Endothelial cell of umbilical vein (primary cell): ENCODE measurements at regions not wholly inside any gene's neighbourhood (a gene's known extent, or its start where the extent isn't known, plus 50 kb on each side); places are given as distances from the start of the nearest gene placed in this dataset.

Source experiments
- BruUV-seq: library from RNA; stranded (reverse); fragments of 400-500 nt; replicated peaks from 2 replicates; lab custom pipeline; 2021; lab: Mats Ljungman, UMichigan
- CTCF ChIA-PET: fragments of 300-600, 350-600 bp; sonication (Branson Sonifier 250); formaldehyde crosslinking; loops from one replicate; lab custom pipeline; 2021; ENCODE audit warnings: antibody characterized with exemption, inconsistent platforms; lab: Charles Lee
- POLR2A ChIA-PET: fragments of 300-600, 350-600 bp; sonication (Branson Sonifier 250); formaldehyde crosslinking; loops from one replicate; lab custom pipeline; 2021; ENCODE audit warnings: antibody characterized with exemption, inconsistent platforms; lab: Charles Lee
- DNase-seq: peaks from one replicate; pipeline ENCODE4 v3.0.0-alpha.2; 2011; ENCODE audit warnings: low read depth, low spot score
- FAIRE-seq: peaks from 2 replicates; lab custom pipeline; 2011; peaks lifted over from hg19 to GRCh38; lab: Jason Lieb, UNC
- H2AFZ ChIP-seq: 2 replicates; pipeline ENCODE4 v1.6.0; 2012; ENCODE audit warnings: low read depth, low read length, control low read depth, inconsistent platforms
- H3K27ac ChIP-seq: 2 replicates; pipeline ENCODE4 v1.5.1; 2011; ENCODE audit warnings: low read depth, mild to moderate bottlenecking, control low read depth, low read length, moderate library complexity; ENCODE audit not compliant: insufficient read depth
- H3K27me3 ChIP-seq, 2 experiments: 2 replicates each; pipeline versions ENCODE4 v1.6.0 to v1.6.1; 2011; ENCODE audit warnings: low read length in 2 of 2, mixed read lengths in 1 of 2; ENCODE audit not compliant: control insufficient read depth in 2 of 2, insufficient read depth in 2 of 2
- H3K36me3 ChIP-seq, 2 experiments: 2 replicates in 1 of 2; 3 replicates in 1 of 2; pipeline ENCODE4 v1.5.1; 2011; ENCODE audit warnings: low read length in 2 of 2, mild to moderate bottlenecking in 1 of 2, moderate library complexity in 1 of 2; ENCODE audit not compliant: control insufficient read depth in 2 of 2, insufficient read depth in 2 of 2; ENCODE audit errors: extremely low read depth in 1 of 2
- H3K4me1 ChIP-seq: 3 replicates; pipeline ENCODE4 v1.5.1; 2011; ENCODE audit warnings: mild to moderate bottlenecking, low read length; ENCODE audit not compliant: control insufficient read depth, insufficient read depth; ENCODE audit errors: extremely low read depth
- H3K4me2 ChIP-seq: 2 replicates; pipeline ENCODE4 v1.6.1; 2011; ENCODE audit warnings: low read length, control low read depth, mixed read lengths; ENCODE audit not compliant: insufficient read depth
- H3K4me3 ChIP-seq, 3 experiments: fragments of 200-600 bp in 1 of 3; sonication (generic), shearing (Covaris generic) in 1 of 3; replicated peaks in 1 of 3; 2 replicates each; pipeline ENCODE4 v1.5.1; 2011 to 2016; ENCODE audit warnings: control low read depth in 3 of 3, low read length in 3 of 3, mild to moderate bottlenecking in 2 of 3, inconsistent platforms in 1 of 3, low read depth in 1 of 3, moderate library complexity in 1 of 3; ENCODE audit not compliant: insufficient read depth in 1 of 3
- H3K79me2 ChIP-seq: 2 replicates; pipeline ENCODE4 v1.6.0; 2012; ENCODE audit warnings: low read length, inconsistent platforms; ENCODE audit not compliant: control insufficient read depth, insufficient read depth
- H3K9ac ChIP-seq: replicated peaks from 2 replicates; pipeline ENCODE3; 2011; ENCODE audit warnings: low read length, control low read depth; ENCODE audit not compliant: insufficient read depth; ENCODE audit errors: extremely low read depth
- H3K9me1 ChIP-seq: replicated peaks from 3 replicates; pipeline ENCODE4 v1.6.0; 2011; ENCODE audit warnings: mild to moderate bottlenecking, low read length; ENCODE audit not compliant: control insufficient read depth, insufficient read depth; ENCODE audit errors: extremely low read depth
- H3K9me3 ChIP-seq: replicated peaks from 2 replicates; pipeline ENCODE4 v1.5.1; 2012; ENCODE audit warnings: low read length, inconsistent platforms; ENCODE audit not compliant: control insufficient read depth, insufficient read depth
- H4K20me1 ChIP-seq: replicated peaks from 2 replicates; pipeline ENCODE3; 2011; ENCODE audit warnings: mild to moderate bottlenecking, low read length; ENCODE audit not compliant: control insufficient read depth, insufficient read depth; ENCODE audit errors: extremely low read depth
- EZH2 ChIP-seq: IDR thresholded peaks from 2 replicates; pipeline ENCODE4 v1.6.1; 2012; ENCODE audit warnings: borderline replicate concordance, low read depth, mild to moderate bottlenecking, moderate library complexity, low read length, inconsistent platforms; ENCODE audit not compliant: severe bottlenecking
- JUN ChIP-seq: IDR thresholded peaks from 2 replicates; pipeline ENCODE4 v1.6.1; 2011; ENCODE audit warnings: borderline replicate concordance, low read depth; ENCODE audit not compliant: insufficient read length, insufficient read depth
- MYC ChIP-seq: IDR thresholded peaks from one replicate; pipeline ENCODE4 v1.6.1; 2011; ENCODE audit warnings: mild to moderate bottlenecking, low read depth, low read length
- dilution Hi-C: fragments of 300-500 bp; cut with MboI; formaldehyde crosslinking; loops from one replicate; pipeline ENCODE4 v1.15.0; 2019; ENCODE audit warnings: low sequenced_read_pairs; ENCODE audit not compliant: extremely low pct_ligation_motif_present
- intact Hi-C: fragments of 100-400 bp; cut with micrococcal nuclease; formaldehyde crosslinking; loops from one replicate; pipeline ENCODE4 v1.10.0; 2022

GRCh38 chr5:82347201-82347865 is 69.2 kb upstream of the RPS23 start:
- no peak overlapping the region for H3K4me2 ChIP-seq
- H3K4me1 ChIP-seq: peaks cover 5% of the 10 kb centered on the region
- no peak for DNase-seq
- H3K9me3 ChIP-seq: no peaks in the 10 kb centered on the region
- intact Hi-C loops: no loop called here
- no peak overlapping the region for H3K9ac ChIP-seq
- H3K79me2 ChIP-seq: no peaks in the 10 kb centered on the region
- H4K20me1 ChIP-seq: no peaks in the 10 kb centered on the region
- H3K27me3 ChIP-seq: peaks cover 0 to 2% of the 10 kb centered on the region in 2 experiments
- H2AFZ ChIP-seq: no peak overlapping the region
- BruUV-seq: no TSS peak
- no peak overlapping the region for H3K4me3 ChIP-seq
- POLR2A ChIA-PET: interaction anchor here (0.6 kb wide), 1 partner anchor 167 kb away, joined by 3 read pairs; no protein-coding TSS in a partner anchor
- no peaks in the 10 kb centered on the region for H3K9me1 ChIP-seq
- H3K27ac ChIP-seq: no peak overlapping the region
- CTCF ChIA-PET: no interaction called here
- TF ChIP-seq MYC: no peak
- no peak for TF ChIP-seq EZH2
- no peaks in the 10 kb centered on the region for H3K36me3 ChIP-seq
- FAIRE-seq: no peak
- dilution Hi-C loops: no loop called here

- FAIRE-seq (no peak), DNase-seq (no peak)
- Histone ChIP-seq H2AFZ (no peak overlapping the region), H4K20me1 (no peaks in the 10 kb centered on the region), H3K79me2 (no peaks in the 10 kb centered on the region), H3K9ac (no peak overlapping the region), H3K4me2 (no peak overlapping the region), H3K27me3 (peaks cover 0 to 5% of the 10 kb centered on the region in 2 experiments), H3K9me3 (no peaks in the 10 kb centered on the region), H3K4me1 (no peaks in the 10 kb centered on the region), H3K4me3 (no peak overlapping the region), H3K36me3 (no peaks in the 10 kb centered on the region), H3K27ac (no peak overlapping the region), H3K9me1 (no peaks in the 10 kb centered on the region)
- TF ChIP-seq JUN: no peak
- dilution Hi-C loops: no loop called here
- BruUV-seq: no TSS peak
- ChIA-PET POLR2A (interaction anchor here (0.6 kb wide), 1 partner anchor 168 kb away, joined by 3 read pairs; no protein-coding TSS in a partner anchor), CTCF (interaction anchor here (0.6 kb wide), 1 partner anchor 1088 kb away, joined by 3 read pairs; no protein-coding TSS in a partner anchor)
- intact Hi-C loops: no loop called here
These were observed 68.4 kb upstream of the RPS23 start for GRCh38 chr5:82346399-82347165.
